Type B pancreatic cell (in vitro differentiated cells): ENCODE measurements at regions not wholly inside any gene's neighbourhood (a gene's known extent, or its start where the extent isn't known, plus 50 kb on each side); places are given as distances from the start of the nearest gene placed in this dataset.
"Not testable (repeated sequence)": the region's sequence is repeated elsewhere in the genome, so short reads cannot be mapped to it uniquely, and the experiment has no call there.

Experiments
- DNase-seq: peaks from one replicate; pipeline ENCODE4 v3.0.0; 2021; ENCODE audit warnings: mixed read lengths; ENCODE audit not compliant: unreplicated experiment; ENCODE audit errors: extremely low spot score
- H3K27ac Mint-ChIP-seq: 2 replicates; pipeline ENCODE4 v1.8.0; 2021; ENCODE audit warnings: mild to moderate bottlenecking, mixed read lengths
- H3K27me3 Mint-ChIP-seq: 2 replicates; pipeline ENCODE4 v1.8.0; 2021; ENCODE audit warnings: mixed read lengths
- H3K36me3 Mint-ChIP-seq: 2 replicates; pipeline ENCODE4 v1.8.0; 2021; ENCODE audit warnings: mixed read lengths
- H3K4me1 Mint-ChIP-seq: one replicate; pipeline ENCODE4 v1.8.0; 2021; ENCODE audit warnings: mixed read lengths; ENCODE audit not compliant: unreplicated experiment
- H3K4me3 Mint-ChIP-seq: 2 replicates; pipeline ENCODE4 v1.8.0; 2021; ENCODE audit warnings: mild to moderate bottlenecking, mixed read lengths
- H3K9me3 Mint-ChIP-seq: 2 replicates; pipeline ENCODE4 v1.8.0; 2021; ENCODE audit warnings: mixed read lengths
- TF ChIP-seq, protein P1 (sequence below): fragments of 200-600 bp; sonication (generic); conservative IDR thresholded peaks from 2 replicates; pipeline ENCODE4 v1.5.0; 2021; ENCODE audit warnings: antibody characterized with exemption, mild to moderate bottlenecking

DNA sequence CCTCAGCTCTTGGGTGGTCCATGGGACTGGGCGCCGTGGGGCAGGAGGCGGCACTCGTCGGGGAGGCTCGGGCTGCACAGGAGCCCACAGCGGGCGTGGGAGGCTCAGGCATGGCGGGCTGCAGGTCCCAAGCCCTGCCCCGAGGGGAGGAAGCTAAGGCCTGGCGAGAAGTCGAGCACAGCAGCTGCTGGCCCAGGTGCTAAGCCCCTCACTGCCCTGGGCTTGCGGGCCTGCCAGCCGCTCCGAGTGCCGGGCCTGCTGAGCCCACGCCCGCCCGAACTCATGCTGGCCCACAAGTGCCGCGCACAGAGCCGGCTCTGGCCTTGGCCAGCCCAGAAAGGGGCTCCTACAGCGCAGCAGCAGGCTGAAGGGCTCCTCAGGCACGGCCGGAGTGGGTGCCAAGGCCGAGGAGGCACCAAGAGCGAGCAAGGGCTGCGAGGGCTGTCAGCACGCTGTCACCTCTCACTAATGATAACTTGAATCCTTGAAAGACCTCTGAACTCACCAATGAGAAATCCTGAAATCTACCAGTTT, 1506.8 kb upstream of the WWC1 start:
- DNase-seq = no peak
- Mint-ChIP-seq H3K27me3 (no peaks in the 10 kb centered on the region), H3K4me1 (peaks cover 12% of the 10 kb centered on the region), H3K9me3 (no peaks in the 10 kb centered on the region), H3K36me3 (no peaks in the 10 kb centered on the region), H3K4me3 (no peak overlapping the region), H3K27ac (no peak overlapping the region)
- TF ChIP-seq, protein P1, sequence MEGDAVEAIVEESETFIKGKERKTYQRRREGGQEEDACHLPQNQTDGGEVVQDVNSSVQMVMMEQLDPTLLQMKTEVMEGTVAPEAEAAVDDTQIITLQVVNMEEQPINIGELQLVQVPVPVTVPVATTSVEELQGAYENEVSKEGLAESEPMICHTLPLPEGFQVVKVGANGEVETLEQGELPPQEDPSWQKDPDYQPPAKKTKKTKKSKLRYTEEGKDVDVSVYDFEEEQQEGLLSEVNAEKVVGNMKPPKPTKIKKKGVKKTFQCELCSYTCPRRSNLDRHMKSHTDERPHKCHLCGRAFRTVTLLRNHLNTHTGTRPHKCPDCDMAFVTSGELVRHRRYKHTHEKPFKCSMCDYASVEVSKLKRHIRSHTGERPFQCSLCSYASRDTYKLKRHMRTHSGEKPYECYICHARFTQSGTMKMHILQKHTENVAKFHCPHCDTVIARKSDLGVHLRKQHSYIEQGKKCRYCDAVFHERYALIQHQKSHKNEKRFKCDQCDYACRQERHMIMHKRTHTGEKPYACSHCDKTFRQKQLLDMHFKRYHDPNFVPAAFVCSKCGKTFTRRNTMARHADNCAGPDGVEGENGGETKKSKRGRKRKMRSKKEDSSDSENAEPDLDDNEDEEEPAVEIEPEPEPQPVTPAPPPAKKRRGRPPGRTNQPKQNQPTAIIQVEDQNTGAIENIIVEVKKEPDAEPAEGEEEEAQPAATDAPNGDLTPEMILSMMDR = no peak

DNA sequence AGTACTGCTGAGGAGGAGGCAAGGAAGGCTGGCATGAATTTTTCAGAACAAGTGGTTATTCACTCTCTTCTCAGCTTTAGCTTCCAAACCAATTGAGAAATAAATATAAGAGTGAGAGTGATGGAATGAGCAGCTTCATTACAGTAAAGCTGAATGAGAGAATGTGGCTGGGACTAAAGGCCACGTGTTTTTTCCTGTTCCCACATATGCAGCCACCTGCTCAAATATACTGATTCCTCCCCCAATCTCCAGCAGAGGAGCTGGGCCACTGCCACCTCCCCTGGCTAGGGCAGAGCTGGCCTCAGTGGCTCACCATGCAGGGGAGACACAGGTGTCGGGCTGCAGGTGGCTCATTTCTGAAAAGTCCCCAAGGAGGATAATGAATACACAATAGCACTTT, 1505.3 kb upstream of the WWC1 start:
- TF ChIP-seq, protein P1 = no peak
- H3K27me3 Mint-ChIP-seq = no peaks in the 10 kb centered on the region
- no peaks in the 10 kb centered on the region for H3K36me3 Mint-ChIP-seq
- DNase-seq = no peak
- H3K27ac Mint-ChIP-seq = no peak overlapping the region
- peaks cover 12% of the 10 kb centered on the region for H3K4me1 Mint-ChIP-seq
- no peak overlapping the region for H3K4me3 Mint-ChIP-seq
- H3K9me3 Mint-ChIP-seq = peaks cover 4% of the 10 kb centered on the region

DNA sequence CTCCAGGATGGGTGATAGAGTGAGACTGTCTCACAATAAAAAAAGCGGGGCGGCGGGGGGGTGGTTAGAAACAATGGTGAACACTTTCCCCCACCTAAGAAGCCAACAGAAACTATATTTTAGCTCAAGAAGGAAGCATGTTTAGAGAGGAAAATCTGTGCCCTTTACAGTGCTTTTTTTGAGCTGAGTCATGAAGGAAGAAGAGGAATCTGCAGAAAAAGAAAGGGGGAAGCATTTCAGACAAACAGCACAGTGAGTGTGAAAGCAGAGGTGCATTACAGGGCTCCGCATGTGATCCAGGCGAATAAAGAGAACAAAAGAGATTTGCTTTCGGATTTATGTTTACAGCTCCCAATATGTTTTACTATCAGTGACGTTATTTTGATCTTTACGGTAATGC, 1504.6 kb upstream of the WWC1 start:
- Mint-ChIP-seq H3K4me3 (no peak overlapping the region), H3K36me3 (no peaks in the 10 kb centered on the region), H3K4me1 (peaks cover 7% of the 10 kb centered on the region), H3K27me3 (no peaks in the 10 kb centered on the region), H3K27ac (no peak overlapping the region), H3K9me3 (peaks cover 4% of the 10 kb centered on the region)
- DNase-seq = no peak
- TF ChIP-seq, protein P1 = no peak

DNA sequence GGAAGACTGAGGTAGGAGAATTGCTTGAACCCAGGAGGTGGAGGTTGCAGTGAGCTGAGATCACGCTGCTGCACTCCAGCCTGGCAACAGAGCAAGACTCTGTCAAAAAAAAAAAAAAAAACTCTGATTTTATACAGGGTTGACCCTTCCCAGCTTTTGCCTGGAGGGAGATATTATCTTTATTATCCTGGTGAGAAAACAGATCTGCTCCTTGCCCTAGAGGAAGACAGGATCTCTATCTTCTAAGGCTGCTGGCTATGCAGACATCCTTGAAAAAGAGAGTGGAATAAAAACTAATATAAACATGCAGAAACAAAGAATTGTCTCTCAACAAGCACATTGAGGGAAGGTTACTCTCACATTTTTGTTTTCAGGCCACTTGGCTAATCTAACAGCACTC, 1503.4 kb upstream of the WWC1 start:
- H3K4me3 Mint-ChIP-seq = no peak overlapping the region
- peaks cover 4% of the 10 kb centered on the region for H3K9me3 Mint-ChIP-seq
- DNase-seq = no peak
- no peaks in the 10 kb centered on the region for H3K36me3 Mint-ChIP-seq
- peaks cover 2% of the 10 kb centered on the region for H3K27me3 Mint-ChIP-seq
- TF ChIP-seq, protein P1 = no peak
- peaks cover 7% of the 10 kb centered on the region for H3K4me1 Mint-ChIP-seq
- no peak overlapping the region for H3K27ac Mint-ChIP-seq

DNA sequence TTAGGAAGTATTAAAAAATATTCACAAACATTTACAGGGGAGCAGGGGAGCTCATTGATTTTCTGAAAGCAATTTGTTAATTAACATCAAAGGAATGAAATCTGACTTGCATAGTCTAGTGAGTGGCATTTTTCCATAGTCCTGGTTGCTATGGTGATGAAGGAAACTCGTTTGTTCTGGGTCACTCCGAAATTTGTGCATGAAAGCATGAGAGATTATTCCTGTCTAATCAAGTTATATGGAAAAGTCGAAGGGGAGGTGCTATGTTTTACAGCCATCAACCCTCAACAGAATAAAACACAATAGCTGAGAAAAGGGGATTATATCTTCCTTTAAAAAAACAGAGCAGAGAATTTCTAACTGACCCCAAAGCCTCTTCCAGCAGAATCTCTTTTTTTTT, 1495.7 kb upstream of the WWC1 start:
- TF ChIP-seq, protein P1 = no peak
- Mint-ChIP-seq H3K27me3 (peaks cover 4% of the 10 kb centered on the region), H3K9me3 (no peaks in the 10 kb centered on the region), H3K27ac (no peak overlapping the region), H3K4me1 (no peaks in the 10 kb centered on the region), H3K4me3 (no peak overlapping the region), H3K36me3 (no peaks in the 10 kb centered on the region)
- DNase-seq = no peak

DNA sequence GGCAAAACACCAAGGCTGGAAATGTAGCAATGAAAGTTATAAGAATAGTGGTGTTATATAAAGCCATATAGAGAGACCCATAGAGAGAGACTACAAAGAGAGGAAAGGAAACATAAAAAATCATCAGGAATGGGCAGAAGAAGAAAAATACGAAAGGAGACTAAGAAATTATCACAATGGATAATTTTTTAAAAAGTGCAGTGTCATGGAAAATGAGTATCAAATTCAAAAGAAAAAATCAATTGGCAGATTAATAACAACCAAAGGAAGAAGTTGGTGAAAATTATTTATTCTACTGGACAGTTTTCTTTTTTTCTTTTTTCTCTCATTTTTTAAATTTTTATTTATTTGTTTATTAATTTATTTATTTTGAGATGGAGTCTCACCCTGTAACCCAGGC, 1488.4 kb upstream of the WWC1 start:
- no peak for DNase-seq

DNA sequence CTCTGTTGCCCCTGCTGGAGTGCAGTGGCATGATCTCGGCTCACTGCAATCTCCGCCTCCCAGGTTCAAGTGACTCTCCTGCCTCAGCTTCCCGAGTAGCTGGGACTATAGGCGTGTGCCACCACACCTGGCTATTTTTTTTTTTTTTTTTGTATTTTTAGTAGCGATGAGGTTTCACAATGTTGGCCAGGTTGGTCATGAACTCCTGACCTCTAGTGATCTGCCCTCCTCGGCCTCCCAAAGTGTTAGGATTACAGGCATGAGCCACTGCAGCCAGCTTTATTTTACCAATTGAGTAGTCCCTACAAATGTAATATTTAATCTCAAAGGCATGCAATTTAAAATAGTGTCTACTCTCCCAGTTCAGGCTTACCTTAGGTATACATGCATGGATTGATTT, 1487.2 kb upstream of the WWC1 start:
- H3K9me3 Mint-ChIP-seq, H3K27me3 Mint-ChIP-seq, H3K4me1 Mint-ChIP-seq, H3K4me3 Mint-ChIP-seq, H3K27ac Mint-ChIP-seq, DNase-seq, H3K36me3 Mint-ChIP-seq: not testable (repeated sequence)

More for the DNA sequence above, 1488.4 kb upstream of the WWC1 start:
- no peaks in the 10 kb centered on the region for H3K27me3 Mint-ChIP-seq
- H3K36me3 Mint-ChIP-seq = no peaks in the 10 kb centered on the region
- H3K4me1 Mint-ChIP-seq = no peaks in the 10 kb centered on the region
- no peaks in the 10 kb centered on the region for H3K9me3 Mint-ChIP-seq
- H3K27ac Mint-ChIP-seq = no peak overlapping the region
- no peak overlapping the region for H3K4me3 Mint-ChIP-seq
- TF ChIP-seq, protein P1 = no peak

DNA sequence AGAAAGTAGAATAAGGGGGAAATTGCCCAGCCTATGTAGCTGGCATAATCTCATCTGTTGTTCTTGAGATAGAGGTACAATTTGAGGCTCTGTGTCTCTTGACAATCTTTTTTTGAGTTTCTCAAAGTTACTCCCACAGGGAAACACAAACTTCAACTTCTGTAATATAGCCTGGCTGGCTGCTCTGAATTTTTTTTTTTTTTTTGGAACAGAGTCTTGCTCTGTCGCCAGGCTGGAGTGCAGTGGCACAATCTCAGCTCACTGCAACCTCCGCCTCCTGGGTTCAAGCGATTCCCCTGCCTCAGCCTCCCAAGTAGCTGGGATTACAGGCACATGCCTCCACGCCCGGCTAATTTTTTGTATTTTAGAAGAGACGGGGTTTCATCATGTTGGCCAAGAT, 1486.8 kb upstream of the WWC1 start:
- H3K27ac Mint-ChIP-seq, H3K27me3 Mint-ChIP-seq, H3K4me3 Mint-ChIP-seq, H3K36me3 Mint-ChIP-seq, H3K4me1 Mint-ChIP-seq, H3K9me3 Mint-ChIP-seq, DNase-seq: not testable (repeated sequence)
